Upper lobe of left lung (tissue), 4 donors: ENCODE measurements at regions not wholly inside any gene's neighbourhood (a gene's known extent, or its start where the extent isn't known, plus 50 kb on each side); places are given as distances from the start of the nearest gene placed in this dataset.

Experiments
- EP300 ChIP-seq, 4 donors: sonication (generic); formaldehyde crosslinking; IDR thresholded peaks; one replicate each; pipeline ENCODE4 v1.5.1; 2017; ENCODE audit warnings: antibody characterized with exemption in 4 of 4, control low read depth in 2 of 4
- POLR2A ChIP-seq, 4 donors: fragments of 450-650 bp; IDR thresholded peaks; one replicate each; pipeline ENCODE4 v1.5.1; 2016 to 2017; ENCODE audit warnings: antibody characterized with exemption in 4 of 4, mild to moderate bottlenecking in 2 of 4
- POLR2AphosphoS5 ChIP-seq, 2 donors: sonication (generic); formaldehyde crosslinking; IDR thresholded peaks; one replicate each; pipeline ENCODE4 v1.5.1; 2017; ENCODE audit warnings: antibody characterized with exemption in 2 of 2
- TF ChIP-seq, protein P1 (sequence below), 6 experiments: fragments of 450-650 bp in 4 of 6; fragments of 200-600 bp in 2 of 6; sonication (generic) in 2 of 6; IDR thresholded peaks; one replicate each; pipeline ENCODE4 v1.5.1; 2016 to 2019; ENCODE audit warnings: antibody characterized with exemption in 6 of 6

DNA sequence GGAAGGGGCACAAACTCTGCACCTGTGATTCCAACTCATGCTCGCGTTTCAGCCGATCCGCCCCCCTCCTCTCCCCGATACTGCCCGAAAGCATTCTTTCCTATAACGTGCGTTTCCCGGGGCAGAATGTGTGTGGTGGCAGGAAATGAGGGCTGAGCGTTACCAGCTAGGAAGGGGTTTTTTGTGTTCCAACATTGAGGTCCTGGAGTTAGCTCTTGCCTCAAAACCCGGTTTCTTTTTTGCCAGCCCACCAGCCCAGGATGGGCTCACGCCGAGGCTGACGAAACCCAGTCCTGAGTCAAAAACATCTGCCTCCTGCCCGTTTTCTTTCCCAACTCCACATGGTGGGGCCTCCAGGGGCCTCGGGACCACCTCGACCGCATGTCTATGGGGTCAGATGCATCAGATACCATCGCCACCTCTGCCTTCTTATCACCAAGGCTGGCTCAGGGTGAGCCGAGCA, 113.7 kb upstream of the COPS8 start:
- TF ChIP-seq POLR2AphosphoS5 (IDR thresholded peaks at IDR 0.05), result no peak
- TF ChIP-seq, protein P1, sequence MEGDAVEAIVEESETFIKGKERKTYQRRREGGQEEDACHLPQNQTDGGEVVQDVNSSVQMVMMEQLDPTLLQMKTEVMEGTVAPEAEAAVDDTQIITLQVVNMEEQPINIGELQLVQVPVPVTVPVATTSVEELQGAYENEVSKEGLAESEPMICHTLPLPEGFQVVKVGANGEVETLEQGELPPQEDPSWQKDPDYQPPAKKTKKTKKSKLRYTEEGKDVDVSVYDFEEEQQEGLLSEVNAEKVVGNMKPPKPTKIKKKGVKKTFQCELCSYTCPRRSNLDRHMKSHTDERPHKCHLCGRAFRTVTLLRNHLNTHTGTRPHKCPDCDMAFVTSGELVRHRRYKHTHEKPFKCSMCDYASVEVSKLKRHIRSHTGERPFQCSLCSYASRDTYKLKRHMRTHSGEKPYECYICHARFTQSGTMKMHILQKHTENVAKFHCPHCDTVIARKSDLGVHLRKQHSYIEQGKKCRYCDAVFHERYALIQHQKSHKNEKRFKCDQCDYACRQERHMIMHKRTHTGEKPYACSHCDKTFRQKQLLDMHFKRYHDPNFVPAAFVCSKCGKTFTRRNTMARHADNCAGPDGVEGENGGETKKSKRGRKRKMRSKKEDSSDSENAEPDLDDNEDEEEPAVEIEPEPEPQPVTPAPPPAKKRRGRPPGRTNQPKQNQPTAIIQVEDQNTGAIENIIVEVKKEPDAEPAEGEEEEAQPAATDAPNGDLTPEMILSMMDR (IDR thresholded peaks at IDR 0.05), result no peak
- TF ChIP-seq POLR2A (IDR thresholded peaks at IDR 0.05), result no peak
- TF ChIP-seq EP300 (IDR thresholded peaks at IDR 0.05), result no peak
